Kidney epithelial cell (primary cell): ENCODE measurements at regions not wholly inside any gene's neighbourhood (a gene's known extent, or its start where the extent isn't known, plus 50 kb on each side); places are given as distances from the start of the nearest gene placed in this dataset.

Source experiments
- DNase-seq: peaks from one replicate; pipeline ENCODE4 v3.0.0-alpha.2; 2010; ENCODE audit warnings: low read depth
- H3K27me3 ChIP-seq: 2 replicates; pipeline ENCODE4 v1.6.0; 2011; ENCODE audit warnings: low read length; ENCODE audit not compliant: control insufficient read depth, insufficient read depth
- H3K36me3 ChIP-seq: 2 replicates; pipeline ENCODE4 v1.5.1; 2011; ENCODE audit warnings: low read length; ENCODE audit not compliant: control insufficient read depth, insufficient read depth
- H3K4me3 ChIP-seq: 2 replicates; pipeline ENCODE4 v1.5.1; 2011; ENCODE audit warnings: low read depth, mild to moderate bottlenecking, control low read depth, low read length
- TF ChIP-seq, protein P1 (sequence below): IDR thresholded peaks from 2 replicates; pipeline ENCODE4 v1.5.1; 2011; ENCODE audit warnings: mild to moderate bottlenecking, moderate library complexity, low read length, control low read depth, inconsistent platforms; ENCODE audit not compliant: insufficient read depth, poor library complexity, severe bottlenecking

DNA sequence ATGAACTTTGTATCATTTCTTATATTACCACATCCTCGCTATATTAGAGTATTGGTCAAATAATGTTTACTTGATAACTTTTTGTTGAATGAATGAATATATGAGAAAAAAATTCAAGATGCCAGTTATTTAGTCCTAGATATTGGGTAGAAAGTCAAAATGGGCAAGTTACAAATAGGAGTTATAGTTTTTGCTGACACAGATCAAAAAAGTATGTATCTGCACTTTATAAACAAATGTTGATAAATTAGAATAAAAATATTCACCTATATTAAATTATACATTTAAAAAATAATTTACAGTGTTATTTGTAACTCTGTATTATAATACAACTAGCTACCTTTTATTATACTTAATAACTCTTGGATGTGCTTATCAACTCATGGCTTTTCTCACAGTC, 57.8 kb upstream of the NDST4 start:
- Histone ChIP-seq H3K36me3 (no peaks in the 10 kb centered on the region), H3K27me3 (no peaks in the 10 kb centered on the region), H3K4me3 (no peak overlapping the region)
- TF ChIP-seq, protein P1, sequence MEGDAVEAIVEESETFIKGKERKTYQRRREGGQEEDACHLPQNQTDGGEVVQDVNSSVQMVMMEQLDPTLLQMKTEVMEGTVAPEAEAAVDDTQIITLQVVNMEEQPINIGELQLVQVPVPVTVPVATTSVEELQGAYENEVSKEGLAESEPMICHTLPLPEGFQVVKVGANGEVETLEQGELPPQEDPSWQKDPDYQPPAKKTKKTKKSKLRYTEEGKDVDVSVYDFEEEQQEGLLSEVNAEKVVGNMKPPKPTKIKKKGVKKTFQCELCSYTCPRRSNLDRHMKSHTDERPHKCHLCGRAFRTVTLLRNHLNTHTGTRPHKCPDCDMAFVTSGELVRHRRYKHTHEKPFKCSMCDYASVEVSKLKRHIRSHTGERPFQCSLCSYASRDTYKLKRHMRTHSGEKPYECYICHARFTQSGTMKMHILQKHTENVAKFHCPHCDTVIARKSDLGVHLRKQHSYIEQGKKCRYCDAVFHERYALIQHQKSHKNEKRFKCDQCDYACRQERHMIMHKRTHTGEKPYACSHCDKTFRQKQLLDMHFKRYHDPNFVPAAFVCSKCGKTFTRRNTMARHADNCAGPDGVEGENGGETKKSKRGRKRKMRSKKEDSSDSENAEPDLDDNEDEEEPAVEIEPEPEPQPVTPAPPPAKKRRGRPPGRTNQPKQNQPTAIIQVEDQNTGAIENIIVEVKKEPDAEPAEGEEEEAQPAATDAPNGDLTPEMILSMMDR, result no peak
- DNase-seq, result no peak

GRCh38 chr4:115165503-115165902, 52.1 kb upstream of the NDST4 start:
- DNase-seq, result no peak
- TF ChIP-seq, protein P1, result no peak
- Histone ChIP-seq H3K36me3 (no peaks in the 10 kb centered on the region), H3K4me3 (no peak overlapping the region), H3K27me3 (no peaks in the 10 kb centered on the region)
